Choroid plexus epithelial cell (primary cell): ENCODE measurements at regions not wholly inside any gene's neighbourhood (a gene's known extent, or its start where the extent isn't known, plus 50 kb on each side); places are given as distances from the start of the nearest gene placed in this dataset.
A peak's percentile ranks its signal among the peaks of the same experiment; 100 is the strongest.

Source experiments
- DNase-seq: peaks from one replicate; pipeline ENCODE4 v3.0.0-alpha.2; 2010; ENCODE audit warnings: low read depth
- H3K4me3 ChIP-seq: 2 replicates; pipeline ENCODE4 v1.5.1; 2011; ENCODE audit warnings: low read depth, mild to moderate bottlenecking, control low read depth, low read length, moderate library complexity
- TF ChIP-seq, protein P1 (sequence below): conservative IDR thresholded peaks from 2 replicates; pipeline ENCODE4 v1.5.1; 2011; ENCODE audit warnings: low read depth, mild to moderate bottlenecking, control low read depth, inconsistent platforms, low read length, moderate library complexity

DNA sequence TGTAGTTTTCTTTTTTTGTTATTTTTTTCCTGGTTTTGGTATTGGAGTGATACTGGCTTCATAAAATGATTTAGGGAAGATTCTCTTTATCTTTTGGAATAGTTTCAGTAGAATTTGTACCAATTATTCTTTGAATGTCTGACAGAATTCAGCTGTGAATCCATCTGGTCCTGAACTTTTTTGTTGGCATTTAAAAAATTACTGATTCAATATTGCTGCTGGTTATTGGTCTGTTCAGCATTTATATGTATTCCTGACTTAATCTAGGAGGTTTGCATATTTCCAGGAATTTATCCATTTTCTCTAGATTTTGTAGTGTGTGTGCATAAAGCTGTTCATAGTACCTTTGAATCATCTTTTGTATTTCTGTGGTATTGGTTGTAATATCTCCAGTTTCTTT is 100.2 kb downstream of the NXNL2 start:
- no peak overlapping the region for H3K4me3 ChIP-seq
- TF ChIP-seq, protein P1, sequence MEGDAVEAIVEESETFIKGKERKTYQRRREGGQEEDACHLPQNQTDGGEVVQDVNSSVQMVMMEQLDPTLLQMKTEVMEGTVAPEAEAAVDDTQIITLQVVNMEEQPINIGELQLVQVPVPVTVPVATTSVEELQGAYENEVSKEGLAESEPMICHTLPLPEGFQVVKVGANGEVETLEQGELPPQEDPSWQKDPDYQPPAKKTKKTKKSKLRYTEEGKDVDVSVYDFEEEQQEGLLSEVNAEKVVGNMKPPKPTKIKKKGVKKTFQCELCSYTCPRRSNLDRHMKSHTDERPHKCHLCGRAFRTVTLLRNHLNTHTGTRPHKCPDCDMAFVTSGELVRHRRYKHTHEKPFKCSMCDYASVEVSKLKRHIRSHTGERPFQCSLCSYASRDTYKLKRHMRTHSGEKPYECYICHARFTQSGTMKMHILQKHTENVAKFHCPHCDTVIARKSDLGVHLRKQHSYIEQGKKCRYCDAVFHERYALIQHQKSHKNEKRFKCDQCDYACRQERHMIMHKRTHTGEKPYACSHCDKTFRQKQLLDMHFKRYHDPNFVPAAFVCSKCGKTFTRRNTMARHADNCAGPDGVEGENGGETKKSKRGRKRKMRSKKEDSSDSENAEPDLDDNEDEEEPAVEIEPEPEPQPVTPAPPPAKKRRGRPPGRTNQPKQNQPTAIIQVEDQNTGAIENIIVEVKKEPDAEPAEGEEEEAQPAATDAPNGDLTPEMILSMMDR, result no peak
- DNase-seq, result no peak

GRCh38 chr9:88641456-88642240 is 106.7 kb downstream of the NXNL2 start:
- DNase-seq, result no peak
- TF ChIP-seq, protein P1, result no peak

GRCh38 chr9:88642336-88642735 is 107.4 kb downstream of the NXNL2 start:
- DNase-seq, result no peak
- TF ChIP-seq, protein P1, result no peak
- no peak overlapping the region for H3K4me3 ChIP-seq

More at GRCh38 chr9:88641456-88642240, 106.7 kb downstream of the NXNL2 start:
- no peak overlapping the region for H3K4me3 ChIP-seq

DNA sequence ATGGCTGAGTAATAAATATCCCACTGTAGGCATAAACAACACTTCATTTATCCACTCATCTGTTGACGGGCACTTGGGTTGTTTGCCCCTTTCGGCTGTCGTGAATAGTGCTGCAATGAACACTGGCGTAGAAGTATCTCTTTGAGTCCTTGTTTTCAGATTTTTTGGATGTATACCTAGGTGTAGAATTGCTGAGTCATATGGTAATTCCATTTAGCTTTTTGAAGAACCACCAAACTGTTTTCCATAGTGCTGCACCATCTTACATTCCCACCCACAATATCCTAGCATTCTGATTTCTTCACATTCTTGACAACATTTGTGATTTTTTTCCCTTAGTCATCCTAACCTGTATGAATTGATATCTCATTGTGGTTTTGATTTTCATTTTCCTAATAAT is 109.0 kb downstream of the NXNL2 start:
- TF ChIP-seq, protein P1, result no peak
- DNase-seq, result no peak
- H3K4me3 ChIP-seq, result no peak overlapping the region

DNA sequence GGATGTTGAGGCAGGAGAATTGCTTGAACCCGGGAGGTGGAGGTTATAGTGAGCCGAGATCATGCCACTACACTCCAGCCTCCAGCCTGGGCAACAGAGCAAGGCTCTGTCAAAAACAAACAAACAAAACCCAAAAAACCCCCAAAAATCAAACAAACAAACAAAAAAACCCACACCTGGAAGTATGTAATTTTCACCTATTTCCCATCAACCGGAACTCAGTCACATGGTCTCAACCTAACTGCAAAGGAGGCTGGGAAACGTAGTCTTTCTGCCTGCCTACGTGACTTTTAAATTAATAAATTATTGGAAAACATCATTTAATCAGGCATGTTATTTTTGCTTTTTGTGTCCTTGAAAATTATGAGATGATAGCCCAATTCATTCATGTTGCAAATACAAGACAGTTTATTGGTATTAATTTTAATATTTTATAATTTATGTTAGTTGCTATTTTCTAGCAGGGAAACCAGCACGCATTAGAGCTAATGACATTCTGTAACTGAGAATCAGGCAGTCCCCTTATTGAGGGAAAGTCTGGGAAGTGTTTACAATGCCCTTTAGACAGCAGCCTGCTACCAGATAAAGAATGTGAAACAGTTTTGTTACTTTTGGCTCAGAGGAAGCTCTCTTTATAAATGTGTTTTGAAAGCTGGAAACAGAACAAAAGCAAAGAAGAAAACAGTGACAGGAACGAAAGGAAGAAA is 110.3 kb downstream of the NXNL2 start:
- H3K4me3 ChIP-seq, result no peak overlapping the region
- DNase-seq, result peak; percentile 49
- TF ChIP-seq, protein P1, result no peak

- TF ChIP-seq, protein P1, result no peak
- DNase-seq, result peak; percentile 40
- H3K4me3 ChIP-seq, result no peak overlapping the region
Measured at GRCh38 chr9:88645879-88646199, 110.9 kb downstream of the NXNL2 start.
